GM12801 (cell line): ENCODE measurements at regions not wholly inside any gene's neighbourhood (a gene's known extent, or its start where the extent isn't known, plus 50 kb on each side); places are given as distances from the start of the nearest gene placed in this dataset.

Experiments used
- CTCF ChIP-seq: IDR thresholded peaks from one replicate; pipeline ENCODE4 v1.5.1; 2011; ENCODE audit warnings: control low read depth; ENCODE audit not compliant: insufficient read length; ENCODE audit errors: extremely low read depth

DNA sequence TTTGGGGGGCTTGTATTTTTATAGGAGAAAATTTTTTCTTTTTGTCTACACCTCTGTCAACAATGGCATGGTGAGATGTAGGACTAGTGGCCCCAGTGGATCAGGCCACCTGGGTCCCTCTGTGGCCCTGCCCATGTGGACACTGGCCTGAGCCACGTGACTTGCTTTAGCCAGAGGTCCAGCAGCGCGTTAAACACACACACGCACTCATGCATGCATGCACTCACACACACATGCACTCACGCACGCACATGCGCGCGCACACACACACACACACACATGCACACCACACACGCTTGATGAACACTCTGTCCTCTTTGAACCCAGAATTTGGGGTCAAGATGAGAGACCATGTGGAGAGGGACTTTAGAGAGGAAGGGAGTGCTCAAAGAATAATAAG, 59.4 kb upstream of the NUP50 start:
- no peak for TF ChIP-seq CTCF

DNA sequence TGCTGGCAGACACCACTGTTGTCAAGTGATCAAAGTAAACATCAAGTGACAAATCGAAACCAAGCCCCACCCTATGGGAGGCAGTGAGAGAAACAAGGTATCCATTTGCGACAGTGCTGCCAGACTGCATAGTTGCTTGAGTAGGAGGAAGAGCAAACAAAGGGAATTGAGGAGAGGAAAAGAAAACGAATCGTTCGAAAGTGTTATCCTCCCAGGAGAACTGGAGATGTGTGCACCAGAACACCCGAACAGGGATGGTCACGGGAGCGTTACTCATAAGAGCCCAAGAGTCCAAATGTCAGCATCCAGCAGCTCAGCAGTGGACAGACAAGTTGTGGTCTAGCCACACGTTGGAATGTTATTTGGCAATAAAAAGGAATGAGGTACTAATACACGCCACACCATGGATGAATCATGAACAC, 58.4 kb upstream of the NUP50 start:
- TF ChIP-seq CTCF = no peak

DNA sequence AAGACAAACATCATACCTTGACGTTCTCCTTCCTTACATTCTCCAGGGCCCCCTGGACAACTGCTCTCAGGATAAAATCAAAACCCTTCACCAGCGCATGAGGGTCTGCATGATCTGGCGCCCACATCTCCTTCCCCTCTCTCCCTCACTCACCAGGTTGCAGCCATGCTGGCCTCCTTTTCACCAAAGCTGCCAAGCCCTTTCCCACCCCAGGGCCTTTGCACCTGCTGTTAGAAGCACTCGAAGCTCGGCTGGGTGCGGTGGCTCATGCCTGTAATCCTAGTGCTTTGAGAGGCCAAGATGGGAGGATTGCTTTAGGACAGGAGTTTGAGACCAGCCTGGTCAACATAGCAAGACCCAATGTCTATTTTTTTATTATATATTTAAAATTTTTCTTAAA, 56.1 kb upstream of the NUP50 start:
- TF ChIP-seq CTCF = no peak

- no peak for TF ChIP-seq CTCF
These were observed 51.4 kb upstream of the NUP50 start for GRCh38 chr22:45112136-45112879.
